Endodermal cell (in vitro differentiated cells): ENCODE measurements at regions not wholly inside any gene's neighbourhood (a gene's known extent, or its start where the extent isn't known, plus 50 kb on each side); places are given as distances from the start of the nearest gene placed in this dataset.

Experiments used
- DNase-seq: peaks from one replicate; pipeline ENCODE4 v3.0.0-alpha.2; 2017
- H3K27ac ChIP-seq: 2 replicates; pipeline ENCODE4 v1.5.1; 2013; ENCODE audit warnings: mild to moderate bottlenecking, low read depth, low read length, moderate library complexity
- H3K27me3 ChIP-seq: 2 replicates; pipeline ENCODE4 v1.6.1; 2013; ENCODE audit warnings: mild to moderate bottlenecking, low read length, moderate library complexity; ENCODE audit not compliant: insufficient read depth, control insufficient read depth, poor library complexity, severe bottlenecking
- H3K36me3 ChIP-seq: 2 replicates; pipeline ENCODE4 v1.7.0; 2013; ENCODE audit warnings: mild to moderate bottlenecking, low read length, moderate library complexity; ENCODE audit not compliant: control insufficient read depth, insufficient read depth
- H3K4me1 ChIP-seq: one replicate; pipeline ENCODE4 v1.7.0; 2013; ENCODE audit warnings: low read length; ENCODE audit not compliant: control insufficient read depth, insufficient read depth
- H3K4me3 ChIP-seq: 2 replicates; pipeline ENCODE4 v1.5.1; 2013; ENCODE audit warnings: mild to moderate bottlenecking, low read length, moderate library complexity
- H3K9ac ChIP-seq: 2 replicates; pipeline ENCODE4 v1.6.1; 2013; ENCODE audit warnings: mild to moderate bottlenecking, low read length, moderate library complexity; ENCODE audit not compliant: poor library complexity, severe bottlenecking; ENCODE audit errors: extremely low read depth
- H3K9me3 ChIP-seq: 2 replicates; pipeline ENCODE4 v1.6.1; 2013; ENCODE audit warnings: mild to moderate bottlenecking, low read length, moderate library complexity; ENCODE audit not compliant: control insufficient read depth
- H3K27ac Mint-ChIP-seq: 2 replicates; pipeline ENCODE4 v1.8.0; 2020; ENCODE audit warnings: mixed read lengths
- H3K27me3 Mint-ChIP-seq: 2 replicates; pipeline ENCODE4 v1.8.0; 2021; ENCODE audit warnings: mild to moderate bottlenecking, mixed read lengths; ENCODE audit not compliant: insufficient read depth
- H3K36me3 Mint-ChIP-seq: 2 replicates; pipeline ENCODE4 v1.8.0; 2020; ENCODE audit warnings: low read depth, mixed read lengths
- H3K4me1 Mint-ChIP-seq: 2 replicates; pipeline ENCODE4 v1.8.0; 2020; ENCODE audit warnings: mixed read lengths
- H3K4me3 Mint-ChIP-seq: 2 replicates; pipeline ENCODE4 v1.8.0; 2020; ENCODE audit warnings: mild to moderate bottlenecking, moderate library complexity, mixed read lengths
- H3K9me3 Mint-ChIP-seq: 2 replicates; pipeline ENCODE4 v1.8.0; 2020; ENCODE audit warnings: mild to moderate bottlenecking, mixed read lengths
- WGBS, 2 experiments: methylation state at CpG; one replicate each; pipeline versions ENCODE4 v1.1.5 to v1.1.7; 2013; ENCODE audit warnings: missing lambda C conversion rate in 2 of 2, mixed read lengths in 1 of 2; ENCODE audit not compliant: insufficient coverage in 1 of 2, insufficient read length in 1 of 2; 5-methylcytosine and 5-hydroxymethylcytosine counted together
- TF ChIP-seq, protein P1 (sequence below): fragments of 200-600 bp; sonication (generic); conservative IDR thresholded peaks from 2 replicates; pipeline ENCODE4 v1.5.0; 2021; ENCODE audit warnings: antibody characterized with exemption, mild to moderate bottlenecking

DNA sequence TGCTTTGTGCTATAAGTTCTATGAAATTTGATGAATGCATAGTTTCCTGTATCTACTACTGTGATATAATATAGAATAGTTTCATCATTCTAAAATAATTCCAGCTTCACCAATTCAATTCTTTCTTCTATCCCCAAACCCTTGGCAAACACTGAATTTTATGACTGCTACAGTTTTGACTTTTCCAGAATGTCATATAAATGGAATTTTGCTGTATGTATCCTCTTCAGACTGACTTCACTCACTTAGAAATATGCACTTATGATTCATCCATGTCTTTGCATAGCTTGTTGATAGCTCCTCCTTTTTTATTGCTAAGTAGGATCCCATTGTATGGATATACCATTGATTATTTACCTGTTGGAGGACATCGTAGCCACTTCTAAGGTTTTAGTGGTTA is 89.1 kb upstream of the HS3ST3A1 start:
- Histone ChIP-seq H3K9me3 (no peaks in the 10 kb centered on the region), H3K27ac (no peak overlapping the region), H3K4me3 (no peak overlapping the region), H3K27me3 (no peaks in the 10 kb centered on the region), H3K4me1 (no peaks in the 10 kb centered on the region), H3K9ac (no peak overlapping the region), H3K36me3 (no peaks in the 10 kb centered on the region)
- Mint-ChIP-seq H3K27me3 (peaks cover 2% of the 10 kb centered on the region), H3K9me3 (no peaks in the 10 kb centered on the region), H3K4me3 (no peak overlapping the region), H3K4me1 (no peaks in the 10 kb centered on the region), H3K36me3 (no peaks in the 10 kb centered on the region), H3K27ac (no peak overlapping the region)
- no peak for DNase-seq
- TF ChIP-seq, protein P1, sequence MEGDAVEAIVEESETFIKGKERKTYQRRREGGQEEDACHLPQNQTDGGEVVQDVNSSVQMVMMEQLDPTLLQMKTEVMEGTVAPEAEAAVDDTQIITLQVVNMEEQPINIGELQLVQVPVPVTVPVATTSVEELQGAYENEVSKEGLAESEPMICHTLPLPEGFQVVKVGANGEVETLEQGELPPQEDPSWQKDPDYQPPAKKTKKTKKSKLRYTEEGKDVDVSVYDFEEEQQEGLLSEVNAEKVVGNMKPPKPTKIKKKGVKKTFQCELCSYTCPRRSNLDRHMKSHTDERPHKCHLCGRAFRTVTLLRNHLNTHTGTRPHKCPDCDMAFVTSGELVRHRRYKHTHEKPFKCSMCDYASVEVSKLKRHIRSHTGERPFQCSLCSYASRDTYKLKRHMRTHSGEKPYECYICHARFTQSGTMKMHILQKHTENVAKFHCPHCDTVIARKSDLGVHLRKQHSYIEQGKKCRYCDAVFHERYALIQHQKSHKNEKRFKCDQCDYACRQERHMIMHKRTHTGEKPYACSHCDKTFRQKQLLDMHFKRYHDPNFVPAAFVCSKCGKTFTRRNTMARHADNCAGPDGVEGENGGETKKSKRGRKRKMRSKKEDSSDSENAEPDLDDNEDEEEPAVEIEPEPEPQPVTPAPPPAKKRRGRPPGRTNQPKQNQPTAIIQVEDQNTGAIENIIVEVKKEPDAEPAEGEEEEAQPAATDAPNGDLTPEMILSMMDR, result no peak
- WGBS, 2 experiments, result no CpG with 5 or more reads among the region's 1 CpG

- no peak overlapping the region for H3K9ac ChIP-seq
- Mint-ChIP-seq H3K4me3 (no peak overlapping the region), H3K9me3 (peaks cover 28% of the 10 kb centered on the region)
Measured at GRCh38 chr17:13694934-13695333, 93.2 kb upstream of the HS3ST3A1 start.

DNA sequence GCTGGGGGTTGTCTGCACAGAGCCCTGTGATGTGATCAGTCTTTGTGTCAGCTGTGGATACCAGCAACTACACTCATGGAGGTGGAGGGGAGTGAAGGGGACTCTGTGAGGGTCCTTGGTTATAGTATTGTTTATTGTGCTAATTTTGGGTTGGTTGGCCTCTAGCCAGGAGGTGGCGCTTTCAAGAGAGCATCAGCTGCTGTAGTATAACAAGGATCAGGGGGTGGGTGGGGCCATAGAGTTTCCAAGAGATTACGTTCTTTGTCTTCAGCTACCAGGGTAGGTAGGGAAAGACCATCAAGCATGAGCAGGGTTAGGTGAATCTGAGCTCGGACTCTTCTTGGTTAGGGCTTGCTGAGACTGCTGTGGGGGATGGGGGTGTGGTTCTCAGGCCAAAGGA is 97.1 kb upstream of the HS3ST3A1 start:
- H3K27ac ChIP-seq, result no peak overlapping the region
- H3K9me3 Mint-ChIP-seq, result peaks cover 28% of the 10 kb centered on the region
- H3K36me3 Mint-ChIP-seq, result no peaks in the 10 kb centered on the region
- peaks cover 7% of the 10 kb centered on the region for H3K4me1 Mint-ChIP-seq
- H3K36me3 ChIP-seq, result no peaks in the 10 kb centered on the region
- no peak overlapping the region for H3K4me3 Mint-ChIP-seq
- no peak overlapping the region for H3K9ac ChIP-seq
- 77% methylated on average over 3 of the region's 3 CpGs; no CpG with 5 or more reads in 1 of the 2 experiments for WGBS, 2 experiments
- no peak overlapping the region for H3K4me3 ChIP-seq
- H3K9me3 ChIP-seq, result peaks cover 12% of the 10 kb centered on the region
- H3K4me1 ChIP-seq, result no peaks in the 10 kb centered on the region
- peaks cover 4% of the 10 kb centered on the region for H3K27me3 ChIP-seq
- H3K27ac Mint-ChIP-seq, result no peak overlapping the region
- TF ChIP-seq, protein P1, result peak; percentile 59
- H3K27me3 Mint-ChIP-seq, result peaks cover 11% of the 10 kb centered on the region
- peak; percentile 86 for DNase-seq

More at GRCh38 chr17:13694934-13695333, 93.2 kb upstream of the HS3ST3A1 start:
- Mint-ChIP-seq H3K27me3 (peaks cover 10% of the 10 kb centered on the region), H3K27ac (no peak overlapping the region), H3K36me3 (no peaks in the 10 kb centered on the region), H3K4me1 (peaks cover 7% of the 10 kb centered on the region)
- H3K4me1 ChIP-seq, result no peaks in the 10 kb centered on the region
- H3K36me3 ChIP-seq, result no peaks in the 10 kb centered on the region
- no peak for DNase-seq
- no peaks in the 10 kb centered on the region for H3K27me3 ChIP-seq
- no peak overlapping the region for H3K4me3 ChIP-seq
- TF ChIP-seq, protein P1, result no peak
- H3K9me3 ChIP-seq, result peaks cover 12% of the 10 kb centered on the region
- H3K27ac ChIP-seq, result no peak overlapping the region
